HG02938 (cell line): ENCODE measurements at regions not wholly inside any gene's neighbourhood (a gene's known extent, or its start where the extent isn't known, plus 50 kb on each side); places are given as distances from the start of the nearest gene placed in this dataset.

ENCODE experiments used
- ATAC-seq: cut with Tn5 transposase; IDR thresholded peaks from one replicate; pipeline ENCODE4 v1.9.1; 2021; ENCODE audit warnings: mild to moderate bottlenecking, moderate library complexity; ENCODE audit not compliant: unreplicated experiment

DNA sequence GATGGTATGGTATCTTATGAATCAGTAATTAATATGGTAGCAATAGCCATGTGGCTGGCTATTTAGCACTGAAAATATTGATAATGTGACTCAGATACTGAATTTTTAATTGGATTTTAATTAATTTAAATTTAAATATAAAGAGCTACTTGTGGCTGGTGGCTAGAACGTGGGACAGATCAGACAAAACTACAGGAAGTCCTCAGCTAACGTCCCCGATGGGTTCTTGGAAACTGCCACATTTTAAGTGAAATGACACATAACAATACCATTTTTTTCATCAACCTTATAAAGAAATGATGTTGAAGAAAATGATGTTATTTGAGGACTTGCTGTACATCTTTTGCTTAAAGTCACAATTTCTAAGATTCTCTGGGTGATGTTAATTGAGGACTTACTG is 138.1 kb upstream of the FLRT2 start:
- ATAC-seq: no peak

DNA sequence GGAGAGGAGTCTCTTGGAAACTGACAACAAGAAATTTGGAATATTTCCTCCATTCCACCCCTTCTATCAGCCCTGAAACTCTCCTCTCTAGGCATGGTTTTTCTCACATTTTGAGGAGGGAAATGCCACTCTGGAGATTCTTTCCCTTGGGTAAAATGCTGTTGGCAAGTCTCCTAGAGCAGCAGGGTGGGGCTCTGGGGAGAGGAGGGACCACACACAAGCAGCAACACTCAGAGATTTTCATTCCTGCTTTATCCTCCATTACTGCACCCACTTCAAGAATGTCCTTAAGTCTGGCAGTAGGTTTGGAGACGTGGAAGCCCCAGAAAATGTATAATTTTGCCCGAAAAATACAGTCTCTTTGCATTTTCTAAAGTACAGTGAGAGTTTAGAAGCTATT is 130.8 kb upstream of the FLRT2 start:
- no peak for ATAC-seq

DNA sequence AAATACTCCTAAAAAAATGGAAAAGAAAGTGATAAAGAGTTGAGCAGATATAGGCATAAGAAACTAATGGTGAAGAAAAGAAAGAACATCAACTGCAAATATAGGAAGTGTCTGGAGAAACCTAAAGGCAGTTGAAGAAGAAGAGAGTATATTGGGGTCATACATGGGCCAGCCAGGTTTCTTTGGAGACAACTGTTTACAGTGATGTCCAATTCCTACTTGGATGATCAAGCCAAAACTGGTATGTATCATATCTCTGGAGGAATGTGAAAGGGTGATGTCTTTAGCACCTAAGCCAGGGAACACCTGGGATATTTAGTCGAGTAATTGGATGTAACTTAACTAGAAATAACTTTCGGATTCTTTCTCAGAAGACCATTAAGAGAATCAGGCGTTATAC is 129.3 kb upstream of the FLRT2 start:
- ATAC-seq: no peak

DNA sequence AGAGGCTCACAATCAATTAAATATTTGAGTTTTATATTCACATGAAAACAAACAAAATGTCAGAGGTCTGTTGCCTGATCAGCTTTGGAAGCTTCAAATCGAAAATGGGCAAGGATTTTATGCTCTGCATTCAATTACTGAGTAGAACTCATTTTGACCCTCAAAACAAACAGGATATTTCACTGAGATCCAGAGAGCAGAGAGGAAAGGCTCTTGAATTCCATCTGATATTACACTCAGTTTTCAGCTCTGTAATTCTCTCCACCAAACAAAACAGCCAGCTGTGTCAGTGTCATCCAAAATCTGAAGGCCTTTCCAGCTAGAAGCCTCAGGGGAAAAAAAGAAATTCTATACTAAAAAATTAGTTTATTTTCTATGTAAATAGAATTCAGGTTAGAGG is 128.6 kb upstream of the FLRT2 start:
- no peak for ATAC-seq

DNA sequence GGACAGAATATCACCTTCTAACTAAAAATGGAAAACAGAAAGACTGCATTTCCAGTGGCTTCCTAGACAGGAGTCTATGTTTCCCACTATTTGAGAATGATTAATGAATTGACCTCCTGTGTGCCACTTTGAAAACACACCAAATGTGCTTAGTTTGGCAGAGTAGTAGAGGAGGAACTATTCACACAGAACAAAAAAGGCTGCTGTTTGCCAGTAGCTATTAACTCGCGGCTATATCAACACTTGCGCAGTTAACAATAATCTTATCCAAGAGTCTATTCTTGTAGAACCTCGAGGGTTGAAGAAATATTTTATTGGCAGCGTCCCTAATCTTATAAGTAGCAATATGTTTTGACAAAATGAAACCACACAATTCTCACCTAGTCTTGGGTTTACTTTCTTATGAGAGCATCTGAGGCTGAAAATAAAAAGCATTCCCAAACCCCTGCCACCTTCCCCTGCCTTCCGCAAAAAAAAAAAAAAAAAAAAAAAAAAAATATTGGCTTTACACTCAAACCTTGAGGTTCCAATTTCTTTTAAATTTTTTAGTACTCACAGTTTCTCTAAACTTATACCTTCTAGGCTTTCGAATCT is 127.3 kb upstream of the FLRT2 start:
- ATAC-seq: no peak

DNA sequence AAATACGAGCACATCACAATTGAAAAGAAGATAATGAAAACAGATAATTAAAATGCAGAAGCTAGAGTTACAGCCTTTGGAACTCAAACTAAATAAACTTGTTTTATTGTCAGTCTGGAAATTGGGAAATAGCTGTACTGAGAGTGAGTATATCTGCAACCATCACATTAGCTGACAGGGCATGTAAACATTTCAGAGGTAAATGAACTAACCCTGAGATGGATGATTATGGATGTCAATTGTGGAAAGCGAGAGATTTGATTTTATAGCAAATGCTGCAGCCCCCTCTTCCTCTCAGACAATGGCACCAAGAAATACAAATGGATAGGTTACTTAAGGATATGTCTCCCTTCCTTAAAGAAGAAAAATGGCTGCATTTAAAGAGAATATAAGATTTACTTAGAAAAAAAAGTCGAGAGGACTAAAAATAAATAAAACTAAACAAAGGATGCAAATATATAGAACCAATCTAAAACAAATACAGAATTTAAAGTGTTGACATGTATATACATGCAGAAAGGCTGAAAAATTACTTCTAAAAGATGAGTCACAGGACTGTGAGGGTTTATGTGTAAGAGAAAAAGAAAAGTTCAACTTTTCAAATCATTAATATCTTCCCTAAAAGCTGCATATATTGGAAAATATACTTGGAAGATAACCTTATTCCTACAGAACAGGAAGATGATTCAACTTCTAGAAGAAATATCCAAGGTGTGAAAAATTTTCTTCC is 120.3 kb upstream of the FLRT2 start:
- no peak for ATAC-seq

DNA sequence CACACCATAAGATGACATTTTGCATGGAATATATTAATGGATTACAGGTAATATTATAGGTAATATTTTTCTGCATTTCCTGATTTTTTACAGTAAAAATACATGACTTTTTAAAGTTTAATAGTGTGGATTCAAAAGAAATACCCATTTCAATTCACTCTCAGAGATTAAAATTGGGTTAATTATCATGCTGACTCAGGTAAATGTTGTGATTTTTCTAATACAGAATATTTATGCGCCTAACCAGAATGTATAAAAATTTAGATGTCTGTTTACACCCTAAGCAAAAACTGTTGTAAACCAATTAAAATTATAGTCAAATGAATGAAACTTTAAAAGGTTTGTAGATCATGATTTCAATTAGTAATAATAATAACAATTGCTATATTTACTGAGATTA is 117.2 kb upstream of the FLRT2 start:
- ATAC-seq: no peak

DNA sequence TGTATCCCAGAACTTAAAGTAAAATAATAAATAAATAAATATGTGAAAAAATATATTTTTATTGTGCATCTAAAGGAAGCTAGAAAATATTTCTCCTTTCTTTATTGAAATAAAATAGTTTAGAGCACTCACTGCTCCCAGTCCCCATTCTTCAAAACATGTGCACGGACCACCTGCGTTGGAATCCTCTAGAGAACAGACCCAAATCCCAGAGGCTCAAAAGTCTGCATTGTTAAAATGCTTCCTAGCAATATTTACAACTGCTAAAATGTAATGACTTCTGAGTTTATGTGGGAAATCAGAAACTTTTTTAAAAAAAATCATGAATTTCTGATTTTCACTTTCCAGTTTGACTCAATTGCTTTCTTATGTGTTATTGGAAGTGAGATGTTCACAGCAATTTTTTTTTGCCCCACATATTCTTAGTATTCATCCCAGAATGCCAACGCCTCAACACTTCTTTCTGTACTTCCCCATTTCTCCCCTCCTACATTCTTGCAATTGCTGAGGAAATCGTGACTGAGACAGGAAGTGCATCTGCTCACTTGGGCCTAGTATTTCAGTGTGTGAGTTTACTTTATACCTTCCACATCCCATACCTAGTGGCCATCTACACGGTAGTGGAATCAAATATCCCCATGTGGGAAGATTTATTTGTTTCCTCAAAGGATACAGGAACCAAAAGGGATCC is 116.0 kb upstream of the FLRT2 start:
- no peak for ATAC-seq

DNA sequence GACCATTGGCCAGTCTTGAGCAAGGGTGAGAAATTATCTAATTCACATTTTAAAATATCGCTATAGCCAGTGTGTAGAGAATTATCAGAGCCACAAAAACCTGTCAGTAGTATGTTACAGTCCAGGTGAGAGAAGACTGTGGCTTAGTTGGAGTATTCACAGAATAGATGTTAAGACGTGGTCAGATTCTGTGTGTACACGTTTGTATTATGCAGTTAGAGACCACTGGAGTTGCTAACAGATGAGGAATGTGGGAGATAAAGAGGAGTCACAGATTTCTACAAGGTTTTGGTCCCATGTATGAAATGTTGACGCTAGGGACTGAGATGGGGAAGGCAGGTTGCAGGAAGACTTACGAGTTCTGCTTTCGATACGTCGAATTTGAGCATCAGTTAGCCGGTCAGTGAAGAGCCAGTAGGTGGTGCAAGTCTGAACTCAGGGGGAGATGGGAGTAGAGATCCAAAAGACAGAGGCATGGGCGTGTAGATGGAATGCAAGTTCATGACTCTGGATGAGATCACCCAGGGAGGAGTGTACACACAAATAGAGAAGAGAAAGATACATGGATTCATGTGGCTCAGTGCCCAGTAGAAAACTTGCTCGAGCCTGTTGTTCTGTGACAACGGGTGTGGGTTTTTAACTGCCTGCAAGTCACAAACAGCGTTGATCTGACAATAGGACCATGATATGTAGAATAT is 114.8 kb upstream of the FLRT2 start:
- no peak for ATAC-seq

DNA sequence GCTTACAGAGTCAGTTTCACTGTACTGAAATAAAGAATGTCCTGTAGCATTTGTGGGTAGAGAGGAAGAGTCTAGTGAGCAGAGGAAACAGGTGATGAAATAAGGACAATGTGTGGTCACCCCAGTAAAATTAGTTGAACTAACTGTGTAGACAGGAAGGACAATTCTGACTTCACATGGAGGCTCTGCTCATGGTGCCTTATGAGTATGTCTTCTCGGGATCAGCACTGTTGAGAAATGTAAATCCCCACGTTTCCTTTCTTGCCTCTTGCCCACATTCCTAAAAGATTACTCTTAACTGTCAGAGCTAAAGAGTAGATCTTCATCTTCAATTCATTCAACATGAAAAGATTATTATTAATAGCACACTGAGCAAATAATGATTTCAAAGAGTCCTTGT is 113.2 kb upstream of the FLRT2 start:
- no peak for ATAC-seq

DNA sequence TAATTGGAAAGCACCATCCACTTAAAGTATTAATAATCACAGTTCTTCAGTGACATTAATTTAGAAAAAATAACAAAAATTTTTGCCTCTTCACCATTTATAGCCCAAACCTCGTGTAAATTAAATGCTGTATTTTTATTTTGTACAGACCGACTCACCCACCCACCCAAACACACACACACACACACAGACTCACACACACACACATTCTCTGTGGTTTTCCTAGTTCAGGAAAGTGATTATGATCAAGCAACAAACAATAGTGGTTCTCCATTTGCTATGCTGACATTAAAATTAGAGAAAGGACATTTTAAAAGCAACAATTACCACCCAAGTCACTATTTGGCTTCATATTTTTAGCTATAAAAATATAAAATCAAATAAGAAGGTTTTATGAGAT is 112.5 kb upstream of the FLRT2 start:
- ATAC-seq: no peak

DNA sequence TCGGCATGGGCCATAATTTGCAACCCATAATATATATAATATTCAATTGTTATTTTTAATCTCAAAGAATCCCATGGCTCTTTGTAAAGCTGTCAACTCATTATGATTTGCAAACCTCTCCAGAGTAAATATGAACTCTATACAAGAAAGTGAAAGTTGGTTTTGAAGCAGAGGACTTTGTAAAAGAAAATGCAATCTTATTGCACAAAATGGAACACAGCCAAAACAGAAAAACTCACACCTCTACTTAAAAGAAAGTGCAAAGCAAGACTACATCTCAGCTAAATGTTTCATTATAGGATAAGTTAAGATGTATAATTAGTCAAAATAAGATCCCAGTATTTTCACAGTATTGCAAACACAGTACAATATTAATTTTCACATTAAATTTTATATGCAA is 111.2 kb upstream of the FLRT2 start:
- ATAC-seq: no peak

DNA sequence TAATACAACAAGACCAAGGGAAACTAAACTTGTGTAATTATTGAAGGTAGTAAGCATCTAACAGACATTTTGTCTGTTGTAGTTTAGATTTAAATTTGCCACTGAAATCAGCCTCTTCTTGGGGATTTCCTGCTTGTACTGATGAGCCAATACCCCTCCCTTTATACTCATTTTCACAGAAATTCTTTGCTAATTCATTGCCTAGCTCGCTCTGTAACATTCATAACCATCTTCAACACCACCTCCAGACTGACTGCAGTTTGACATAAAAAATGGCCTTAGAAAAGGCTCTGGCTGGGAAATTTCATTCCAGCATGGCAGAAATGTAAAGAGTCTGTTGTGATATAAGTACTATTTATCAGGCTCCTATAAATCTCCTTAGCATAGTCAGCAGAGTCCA is 109.7 kb upstream of the FLRT2 start:
- ATAC-seq: no peak

DNA sequence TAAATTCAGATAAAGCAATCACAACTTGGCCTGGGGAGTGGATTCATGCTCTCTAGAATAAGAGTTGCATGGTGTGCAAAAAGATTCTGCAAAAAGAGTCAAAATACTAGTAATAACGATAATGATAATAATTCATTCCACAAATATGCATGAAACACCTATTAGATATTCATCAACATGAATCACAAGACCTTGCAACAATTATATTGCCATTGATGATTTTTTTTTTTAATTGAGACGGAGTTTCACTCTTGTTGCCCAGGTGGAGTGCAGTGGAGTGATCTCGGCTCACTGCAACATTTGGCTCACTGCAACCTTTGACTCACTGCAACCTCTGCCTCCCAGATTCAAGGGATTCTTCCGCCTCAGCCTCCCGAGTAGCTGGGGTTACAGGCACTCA is 109.2 kb upstream of the FLRT2 start:
- no peak for ATAC-seq

DNA sequence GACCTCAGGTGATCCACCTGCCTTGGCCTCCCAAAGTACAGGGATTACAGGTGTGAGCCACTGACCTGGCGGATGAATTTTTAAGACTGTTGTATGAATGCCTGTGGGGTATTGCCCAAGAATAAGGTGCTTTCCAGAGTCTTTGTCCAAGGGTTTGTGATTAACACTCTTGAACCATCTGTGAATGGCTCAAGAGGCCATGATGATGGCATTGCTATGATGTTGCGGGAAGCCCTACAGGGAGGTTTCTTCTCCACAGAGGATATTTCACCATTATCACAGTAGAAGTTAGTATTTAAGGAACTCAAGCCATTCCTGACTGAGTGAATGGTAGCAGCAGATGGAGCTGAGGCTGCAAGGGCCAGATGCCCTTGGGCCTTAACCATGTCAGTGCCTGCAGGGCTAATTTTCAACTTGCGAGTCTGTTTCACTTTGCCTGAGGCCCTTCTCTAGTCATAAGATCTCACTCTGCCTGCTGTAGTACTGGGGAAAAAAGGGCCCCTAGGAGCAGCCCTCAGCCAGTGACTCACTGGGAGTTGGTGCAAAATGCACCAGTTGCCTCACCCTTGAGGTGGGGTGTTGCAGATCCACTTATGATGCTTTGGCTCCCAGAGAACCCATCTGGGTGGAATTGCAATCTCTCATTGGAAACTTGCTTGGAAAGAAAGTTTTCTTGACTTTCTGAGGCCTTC is 108.6 kb upstream of the FLRT2 start:
- ATAC-seq: no peak

DNA sequence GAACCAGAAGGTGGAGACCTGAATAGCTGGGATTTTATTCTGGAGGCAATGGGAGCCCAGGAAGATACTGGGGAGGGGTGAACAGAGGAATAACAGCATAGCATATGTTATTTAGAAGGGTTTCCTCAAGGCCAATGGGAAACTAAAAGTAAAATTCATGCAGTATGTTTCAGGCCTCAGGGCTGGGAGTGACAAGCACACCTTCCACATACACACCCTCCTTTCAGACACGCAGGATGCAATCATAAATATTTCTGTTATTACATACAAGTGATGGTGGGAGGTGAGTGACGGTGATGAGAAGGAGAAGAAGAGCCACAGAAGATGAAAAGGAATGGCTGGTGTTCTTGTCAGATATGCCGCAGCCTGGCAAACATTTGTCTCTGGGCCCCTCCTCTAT is 106.1 kb upstream of the FLRT2 start:
- no peak for ATAC-seq

DNA sequence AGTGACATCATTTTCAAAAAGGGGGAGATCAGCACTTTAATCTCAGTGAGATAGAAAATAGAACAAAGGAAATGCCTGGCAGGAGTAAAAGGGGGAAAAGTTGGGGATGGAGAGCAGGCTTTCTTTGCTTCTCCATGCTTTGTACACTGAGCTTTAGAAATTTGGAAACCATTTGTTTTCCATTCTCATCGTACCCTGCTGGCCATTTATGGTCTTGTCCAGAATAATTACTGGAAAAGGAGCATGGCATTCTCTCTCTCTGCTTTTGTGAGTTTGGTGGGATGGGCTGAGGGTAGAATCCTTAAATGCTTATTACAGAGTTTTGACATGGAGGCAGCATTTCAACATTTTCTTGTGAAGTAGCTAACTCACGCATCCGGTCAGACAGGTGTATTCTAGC is 104.4 kb upstream of the FLRT2 start:
- no peak for ATAC-seq

DNA sequence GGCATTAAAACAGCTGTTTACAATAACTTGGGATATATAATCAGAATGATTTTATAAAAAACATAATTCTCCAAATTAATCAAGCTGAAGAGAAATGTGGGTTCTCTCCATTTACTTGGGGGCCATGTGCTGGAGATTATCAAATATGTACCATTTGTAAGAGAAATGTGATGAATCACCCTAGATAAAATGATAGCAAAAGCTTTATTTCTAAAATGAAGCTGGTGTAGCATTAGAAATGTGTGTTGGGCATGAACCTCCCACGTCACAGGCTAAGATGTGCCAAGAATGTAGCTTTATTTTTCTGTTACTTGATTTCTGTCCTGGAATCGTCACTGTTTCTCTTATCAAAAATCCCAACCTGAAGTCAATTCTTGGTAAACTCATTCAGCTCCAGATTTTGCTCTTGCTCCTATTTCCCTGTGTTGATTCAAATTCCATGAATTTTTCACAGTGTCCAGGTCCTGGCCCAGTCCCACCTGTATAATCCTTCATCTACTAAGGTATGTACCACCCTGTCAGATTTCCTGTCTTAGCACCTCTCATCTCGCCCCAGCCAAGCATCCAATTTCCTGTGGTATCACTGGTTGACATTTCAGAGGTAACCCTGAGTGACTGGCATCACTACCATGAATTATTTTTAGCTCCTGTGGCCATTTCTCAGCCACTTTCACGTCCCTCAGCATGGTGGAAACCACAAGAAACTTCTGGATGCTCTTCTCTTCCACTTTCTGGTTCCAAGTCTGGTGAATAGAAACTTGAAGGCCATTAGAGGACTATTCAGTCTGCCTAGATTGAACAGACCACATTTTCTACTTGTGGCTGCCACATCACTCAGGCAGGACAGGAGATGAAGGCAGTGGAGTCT is 103.6 kb upstream of the FLRT2 start:
- ATAC-seq: no peak

DNA sequence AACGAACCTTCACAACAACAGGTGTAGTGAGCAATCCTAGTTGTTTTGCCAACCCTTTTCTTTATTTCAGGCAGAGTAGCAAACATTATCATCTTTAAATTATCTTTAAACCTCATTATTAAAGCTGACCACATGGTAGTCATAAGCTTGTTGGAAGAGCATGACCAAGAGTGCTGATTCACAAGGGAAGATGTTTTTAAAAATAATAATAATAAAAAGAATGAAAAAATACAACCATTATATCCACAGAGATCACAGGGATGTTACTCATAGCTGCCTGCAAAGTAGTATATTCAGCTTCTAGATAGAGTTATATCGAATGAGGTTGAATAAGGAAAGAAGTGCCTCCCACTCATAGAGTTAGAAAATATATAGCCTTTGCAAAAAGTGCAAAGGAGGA is 101.0 kb upstream of the FLRT2 start:
- no peak for ATAC-seq

DNA sequence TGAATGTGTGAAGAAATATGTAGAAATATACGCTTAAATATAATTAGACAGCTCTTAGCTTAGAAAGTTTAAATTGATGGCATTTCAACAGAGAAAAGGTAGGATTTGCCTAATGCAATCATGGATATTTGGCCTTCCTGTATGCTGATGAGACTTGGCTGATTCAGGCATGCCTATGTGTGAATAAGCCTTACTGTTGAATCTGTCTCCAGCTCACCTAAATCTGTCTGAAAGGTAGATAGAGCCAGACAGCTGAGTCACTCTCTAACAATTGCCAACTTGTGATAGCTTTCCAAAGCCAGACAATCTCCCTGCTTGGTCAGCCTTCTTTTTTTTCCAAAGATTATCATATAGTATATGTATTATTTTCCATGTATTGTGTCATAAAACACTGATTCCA is 92.8 kb upstream of the FLRT2 start:
- ATAC-seq: no peak
